HG03097 (cell line): ENCODE measurements at regions not wholly inside any gene's neighbourhood (a gene's known extent, or its start where the extent isn't known, plus 50 kb on each side); places are given as distances from the start of the nearest gene placed in this dataset.
"Not testable (repeated sequence)": the region's sequence is repeated elsewhere in the genome, so short reads cannot be mapped to it uniquely, and the experiment has no call there.

ENCODE experiments used
- ATAC-seq: cut with Tn5 transposase; IDR thresholded peaks from one replicate; pipeline ENCODE4 v1.9.1; 2021; ENCODE audit not compliant: unreplicated experiment, low FRiP score

- ATAC-seq, result no peak
Observed at GRCh38 chr15:95205077-95205476, 973.7 kb downstream of the MCTP2 start.

GRCh38 chr15:95205830-95206229 is 974.5 kb downstream of the MCTP2 start:
- not testable (repeated sequence) for ATAC-seq

GRCh38 chr15:95208071-95208470 is 976.7 kb downstream of the MCTP2 start:
- no peak for ATAC-seq

- no peak for ATAC-seq
Observed at GRCh38 chr15:95208988-95209387, 977.6 kb downstream of the MCTP2 start.

- no peak for ATAC-seq
Observed at GRCh38 chr15:95210436-95210981, 979.1 kb downstream of the MCTP2 start.

- ATAC-seq, result no peak
Observed at GRCh38 chr15:95215017-95215416, 983.7 kb downstream of the MCTP2 start.

GRCh38 chr15:95226835-95227234 is 995.5 kb downstream of the MCTP2 start:
- no peak for ATAC-seq

- no peak for ATAC-seq
Observed at GRCh38 chr15:95227235-95227634, 995.9 kb downstream of the MCTP2 start.

- no peak for ATAC-seq
Observed at GRCh38 chr15:95228856-95229555, 997.6 kb downstream of the MCTP2 start.

- no peak for ATAC-seq
Observed at GRCh38 chr15:95235033-95235432, 1003.7 kb downstream of the MCTP2 start.

- no peak for ATAC-seq
Observed at GRCh38 chr15:95247071-95247984, 1016.0 kb downstream of the MCTP2 start.

- ATAC-seq, result no peak
Observed at GRCh38 chr15:95249524-95249923, 1018.2 kb downstream of the MCTP2 start.

- ATAC-seq, result no peak
Observed at GRCh38 chr15:95252404-95252803, 1021.0 kb downstream of the MCTP2 start.

GRCh38 chr15:95254263-95254662 is 1022.9 kb downstream of the MCTP2 start:
- no peak for ATAC-seq

- no peak for ATAC-seq
Observed at GRCh38 chr15:95259513-95259912, 1028.2 kb downstream of the MCTP2 start.

- ATAC-seq, result no peak
Observed at GRCh38 chr15:95259965-95260364, 1028.6 kb downstream of the MCTP2 start.

GRCh38 chr15:95260856-95261255 is 1029.5 kb downstream of the MCTP2 start:
- no peak for ATAC-seq

- ATAC-seq, result no peak
Observed at GRCh38 chr15:95261546-95261945, 1030.2 kb downstream of the MCTP2 start.

- ATAC-seq, result no peak
Observed at GRCh38 chr15:95261968-95262367, 1030.6 kb downstream of the MCTP2 start.

- ATAC-seq, result no peak
Observed at GRCh38 chr15:95262866-95263564, 1031.7 kb downstream of the MCTP2 start.

- ATAC-seq, result no peak
Observed at GRCh38 chr15:95263751-95264150, 1032.4 kb downstream of the MCTP2 start.
